ENCODE measurements at regions not wholly inside any gene's neighbourhood (a gene's known extent, or its start where the extent isn't known, plus 50 kb on each side); places are given as distances from the start of the nearest gene placed in this dataset.

DNA sequence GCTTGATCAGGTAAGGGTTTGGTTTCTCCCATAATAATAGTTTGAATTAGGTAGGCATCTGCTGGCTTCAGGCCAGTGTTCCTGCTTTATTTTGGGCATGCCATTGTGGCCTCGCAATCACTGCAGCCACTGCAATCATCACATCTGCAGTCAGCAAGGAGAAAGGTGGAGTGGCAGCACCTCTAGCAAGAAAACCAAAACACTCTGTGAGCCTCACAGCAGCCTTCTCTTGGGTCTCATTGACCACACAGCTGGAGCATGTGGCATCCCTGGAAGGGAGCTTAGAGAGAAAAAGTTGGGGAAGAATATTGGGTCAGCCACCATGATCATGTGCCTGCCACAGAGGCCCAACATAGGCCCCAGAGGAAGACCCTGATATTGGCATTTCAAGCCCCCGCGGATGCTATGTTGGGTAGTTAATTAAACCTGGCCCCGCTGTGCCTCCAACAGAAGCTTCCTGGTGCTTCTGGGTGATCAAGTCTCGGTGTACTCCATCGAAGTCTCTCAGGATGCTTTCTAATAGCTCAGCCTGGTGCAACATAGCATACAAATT, 158.0 kb upstream of the UBE2E1 start:
- in situ Hi-C loops (cut with MboI), result no loop called here
- no peak for ATAC-seq
- Histone ChIP-seq H3K4me1 (ENCODE audit: control insufficient read depth, insufficient read depth, low read length) (peaks cover 26% of the 10 kb centered on the region), H3K27me3 (replicated peaks in 1 of 2; ENCODE audit: control insufficient read depth in 2 of 2, insufficient read depth in 2 of 2, low read length in 1 of 2) (no peaks in the 10 kb centered on the region), H2AFZ (ENCODE audit: control insufficient read depth, low read depth, low read length) (no peak overlapping the region), H3K79me2 (ENCODE audit: control insufficient read depth, insufficient read depth, low read length) (no peaks in the 10 kb centered on the region), H3K9ac (ENCODE audit: control insufficient read depth, insufficient read depth, low read length) (no peak overlapping the region), H3K4me2 (ENCODE audit: control insufficient read depth, insufficient read depth) (no peak overlapping the region), H3K9me3 (replicated peaks; ENCODE audit: control insufficient read depth, insufficient read depth, low read length) (no peaks in the 10 kb centered on the region), H3K27ac (ENCODE audit: control insufficient read depth, insufficient read depth) (no peak overlapping the region), H4K20me1 (ENCODE audit: control insufficient read depth, insufficient read depth) (no peaks in the 10 kb centered on the region), H3K36me3 (ENCODE audit: control insufficient read depth in 2 of 2, insufficient read depth in 2 of 2, low read length in 1 of 2) (no peaks in the 10 kb centered on the region), H3K4me3 (no peak overlapping the region)
- no peak for FAIRE-seq
- ChIA-PET RAD21 (ENCODE audit: unreplicated experiment) (interaction anchor here (1.0 to 3.1 kb wide), 6 partner anchors 8 to 114 kb away, joined by 4 to 27 read pairs (median 14); no protein-coding TSS in a partner anchor), CTCF (interaction anchor here (1.2 to 2.0 kb wide), 3 partner anchors 11 to 151 kb away, joined by 3 to 15 read pairs (median 5); no protein-coding TSS in a partner anchor), POLR2A (interaction anchor here (0.5 to 1.3 kb wide), 5 partner anchors 14 to 603 kb away, joined by 3 to 5 read pairs (median 3); no protein-coding TSS in a partner anchor), SMC1A (ENCODE audit: uncharacterized antibody, unreplicated experiment) (interaction anchor here (0.7 to 5.3 kb wide), 19 partner anchors 8 to 212 kb away, joined by 3 to 35 read pairs (median 5); no protein-coding TSS in a partner anchor)
- TF ChIP-seq TARDBP (IDR thresholded peaks at IDR 0.05; ENCODE audit: borderline replicate concordance) (no peak), SUZ12 (IDR thresholded peaks at IDR 0.05; ENCODE audit: unreplicated experiment) (no peak), BCL11A (IDR thresholded peaks at IDR 0.05; ENCODE audit: low read depth, low read length) (no peak), SRF (IDR thresholded peaks at IDR 0.05; ENCODE audit: low read depth in 2 of 2, low read length in 2 of 2) (no peak), BACH1 (IDR thresholded peaks at IDR 0.05; ENCODE audit: borderline replicate concordance) (no peak), BHLHE40 (IDR thresholded peaks at IDR 0.05; ENCODE audit: borderline replicate concordance in 1 of 2, low read depth in 2 of 2, low read length in 1 of 2) (no peak)
- no peak for DNase-seq (ENCODE audit: low read depth, low spot score)
- no TSS peak for BruUV-seq (replicated peaks)
- intact Hi-C loops (cut with micrococcal nuclease; ENCODE audit: unreplicated experiment), result no loop called here
- WGBS (ENCODE audit: insufficient coverage, insufficient replicate concordance, low lambda C conversion rate, missing lambda C conversion rate), result 100% methylated on average over 6 of the region's 6 CpGs
